ENCODE measurements at regions not wholly inside any gene's neighbourhood (a gene's known extent, or its start where the extent isn't known, plus 50 kb on each side); places are given as distances from the start of the nearest gene placed in this dataset.

- TF ChIP-seq POLR2AphosphoS5 (IDR thresholded peaks at IDR 0.05; ENCODE audit: borderline replicate concordance, low read depth, low read length) = no peak
- TF ChIP-seq FOXP2 (optimal IDR thresholded peaks at IDR 0.05; ENCODE audit: control extremely low read depth, extremely low read length, insufficient read depth) = no peak
Observed at GRCh38 chr5:166340039-166340438, 1951.4 kb upstream of the WWC1 start.
